ENCODE measurements at regions not wholly inside any gene's neighbourhood (a gene's known extent, or its start where the extent isn't known, plus 50 kb on each side); places are given as distances from the start of the nearest gene placed in this dataset.

GRCh38 chr3:181274025-181274424, 284.5 kb upstream of the DNAJC19 start:
- TF ChIP-seq, protein P1, sequence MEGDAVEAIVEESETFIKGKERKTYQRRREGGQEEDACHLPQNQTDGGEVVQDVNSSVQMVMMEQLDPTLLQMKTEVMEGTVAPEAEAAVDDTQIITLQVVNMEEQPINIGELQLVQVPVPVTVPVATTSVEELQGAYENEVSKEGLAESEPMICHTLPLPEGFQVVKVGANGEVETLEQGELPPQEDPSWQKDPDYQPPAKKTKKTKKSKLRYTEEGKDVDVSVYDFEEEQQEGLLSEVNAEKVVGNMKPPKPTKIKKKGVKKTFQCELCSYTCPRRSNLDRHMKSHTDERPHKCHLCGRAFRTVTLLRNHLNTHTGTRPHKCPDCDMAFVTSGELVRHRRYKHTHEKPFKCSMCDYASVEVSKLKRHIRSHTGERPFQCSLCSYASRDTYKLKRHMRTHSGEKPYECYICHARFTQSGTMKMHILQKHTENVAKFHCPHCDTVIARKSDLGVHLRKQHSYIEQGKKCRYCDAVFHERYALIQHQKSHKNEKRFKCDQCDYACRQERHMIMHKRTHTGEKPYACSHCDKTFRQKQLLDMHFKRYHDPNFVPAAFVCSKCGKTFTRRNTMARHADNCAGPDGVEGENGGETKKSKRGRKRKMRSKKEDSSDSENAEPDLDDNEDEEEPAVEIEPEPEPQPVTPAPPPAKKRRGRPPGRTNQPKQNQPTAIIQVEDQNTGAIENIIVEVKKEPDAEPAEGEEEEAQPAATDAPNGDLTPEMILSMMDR (IDR thresholded peaks at IDR 0.05), result no peak
- H3K36me3 Mint-ChIP-seq (ENCODE audit: low read depth), result no peaks in the 10 kb centered on the region
- CTCF ChIA-PET, result no interaction called here
- no peak for ATAC-seq (ENCODE audit: low read depth)
- intact Hi-C loops (cut with micrococcal nuclease), result no loop called here
- H3K4me1 Mint-ChIP-seq, result no peaks in the 10 kb centered on the region
- POLR2A ChIA-PET, result no interaction called here
- H3K9me3 Mint-ChIP-seq, result no peaks in the 10 kb centered on the region
- no peaks in the 10 kb centered on the region for H3K27me3 Mint-ChIP-seq
- no peak for DNase-seq
- no peak overlapping the region for H3K4me3 Mint-ChIP-seq
- H3K27ac Mint-ChIP-seq, result no peak overlapping the region

GRCh38 chr3:181267312-181267711, 277.8 kb upstream of the DNAJC19 start:
- H3K9me3 Mint-ChIP-seq, result no peaks in the 10 kb centered on the region
- ChIA-PET POLR2A (no interaction called here), CTCF (no interaction called here)
- no peaks in the 10 kb centered on the region for H3K27me3 Mint-ChIP-seq
- intact Hi-C loops (cut with micrococcal nuclease), result no loop called here
- no peaks in the 10 kb centered on the region for H3K36me3 Mint-ChIP-seq (ENCODE audit: low read depth)
- no peak for ATAC-seq (ENCODE audit: low read depth)
- peaks cover 4% of the 10 kb centered on the region for H3K4me1 Mint-ChIP-seq
- no peak overlapping the region for H3K4me3 Mint-ChIP-seq
- no peak overlapping the region for H3K27ac Mint-ChIP-seq
- TF ChIP-seq, protein P1 (IDR thresholded peaks at IDR 0.05), result no peak
- DNase-seq, result no peak

GRCh38 chr3:181265750-181266333, 276.3 kb upstream of the DNAJC19 start:
- H3K27ac Mint-ChIP-seq, result no peak overlapping the region
- no peaks in the 10 kb centered on the region for H3K27me3 Mint-ChIP-seq
- peaks cover 4% of the 10 kb centered on the region for H3K4me1 Mint-ChIP-seq
- H3K4me3 Mint-ChIP-seq, result peak overlapping the region; percentile 42
- no peak for DNase-seq
- CTCF ChIA-PET, result no interaction called here
- intact Hi-C loops (cut with micrococcal nuclease), result no loop called here
- peaks cover 7% of the 10 kb centered on the region for H3K9me3 Mint-ChIP-seq
- TF ChIP-seq, protein P1 (IDR thresholded peaks at IDR 0.05), result no peak
- ATAC-seq (ENCODE audit: low read depth), result no peak
- no peaks in the 10 kb centered on the region for H3K36me3 Mint-ChIP-seq (ENCODE audit: low read depth)
- POLR2A ChIA-PET, result no interaction called here

GRCh38 chr3:181264486-181264885, 274.9 kb upstream of the DNAJC19 start:
- H3K9me3 Mint-ChIP-seq, result peaks cover 7% of the 10 kb centered on the region
- TF ChIP-seq, protein P1 (IDR thresholded peaks at IDR 0.05), result no peak
- no peaks in the 10 kb centered on the region for H3K27me3 Mint-ChIP-seq
- peaks cover 4% of the 10 kb centered on the region for H3K4me1 Mint-ChIP-seq
- intact Hi-C loops (cut with micrococcal nuclease), result no loop called here
- ChIA-PET POLR2A (no interaction called here), CTCF (no interaction called here)
- ATAC-seq (ENCODE audit: low read depth) (no peak), DNase-seq (no peak)
- no peaks in the 10 kb centered on the region for H3K36me3 Mint-ChIP-seq (ENCODE audit: low read depth)
- H3K27ac Mint-ChIP-seq, result no peak overlapping the region
- H3K4me3 Mint-ChIP-seq, result no peak overlapping the region

DNA sequence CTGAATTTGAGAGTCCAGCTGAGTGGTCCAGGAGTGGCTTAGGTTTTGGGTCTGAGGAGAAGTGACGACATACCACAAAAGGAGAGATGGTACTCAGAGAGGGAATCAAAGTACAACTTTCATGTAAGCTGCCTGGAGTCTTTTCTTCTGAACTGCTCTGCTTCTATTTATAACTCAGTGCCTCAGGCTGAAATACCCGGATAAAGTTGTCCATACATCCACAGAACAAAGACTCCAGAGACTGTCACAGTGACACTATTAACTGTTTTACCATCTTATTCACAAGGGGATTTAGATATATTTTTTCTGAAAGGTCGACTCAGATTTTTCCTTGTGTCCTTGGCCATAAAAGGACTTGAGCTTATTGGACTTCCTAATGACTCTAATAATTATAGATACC, 264.3 kb upstream of the DNAJC19 start:
- TF ChIP-seq, protein P1 (IDR thresholded peaks at IDR 0.05), result no peak
- no peaks in the 10 kb centered on the region for H3K9me3 Mint-ChIP-seq
- H3K4me3 Mint-ChIP-seq, result no peak overlapping the region
- H3K4me1 Mint-ChIP-seq, result no peaks in the 10 kb centered on the region
- DNase-seq (no peak), ATAC-seq (ENCODE audit: low read depth) (no peak)
- CTCF ChIA-PET, result no interaction called here
- POLR2A ChIA-PET, result no interaction called here
- H3K36me3 Mint-ChIP-seq (ENCODE audit: low read depth), result no peaks in the 10 kb centered on the region
- intact Hi-C loops (cut with micrococcal nuclease), result no loop called here
- H3K27me3 Mint-ChIP-seq, result no peaks in the 10 kb centered on the region
- H3K27ac Mint-ChIP-seq, result no peak overlapping the region
